ENCODE measurements at regions not wholly inside any gene's neighbourhood (a gene's known extent, or its start where the extent isn't known, plus 50 kb on each side); places are given as distances from the start of the nearest gene placed in this dataset.

DNA sequence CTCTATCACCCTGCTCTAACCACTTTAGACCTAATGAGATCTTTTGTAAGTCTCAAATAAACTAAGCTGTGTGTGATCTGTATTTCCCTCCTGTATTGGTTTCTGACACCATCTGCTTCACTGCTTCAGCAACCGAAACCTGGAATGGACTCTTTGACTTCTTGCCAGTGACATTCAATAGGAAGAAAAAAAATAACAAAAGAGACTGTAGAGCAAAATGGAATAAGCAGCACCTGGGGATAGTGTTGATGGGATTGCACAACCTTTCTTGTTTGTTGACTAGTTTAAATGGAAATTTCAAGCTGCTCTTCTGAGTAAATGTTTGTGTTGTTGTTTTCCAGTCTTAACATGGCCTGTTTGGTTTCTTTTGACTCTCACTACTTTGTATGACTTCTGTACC, 888.6 kb upstream of the SEL1L start:
- ATAC-seq, result no peak
- H3K4me1 Mint-ChIP-seq (ENCODE audit: low read depth), result no peaks in the 10 kb centered on the region
- no peaks in the 10 kb centered on the region for H3K27me3 Mint-ChIP-seq (ENCODE audit: low read depth)
- DNase-seq, result no peak
- no peaks in the 10 kb centered on the region for H3K36me3 Mint-ChIP-seq (ENCODE audit: insufficient read depth)
- H3K9me3 Mint-ChIP-seq, result peaks cover 15% of the 10 kb centered on the region
- H3K4me3 Mint-ChIP-seq, result no peak overlapping the region

DNA sequence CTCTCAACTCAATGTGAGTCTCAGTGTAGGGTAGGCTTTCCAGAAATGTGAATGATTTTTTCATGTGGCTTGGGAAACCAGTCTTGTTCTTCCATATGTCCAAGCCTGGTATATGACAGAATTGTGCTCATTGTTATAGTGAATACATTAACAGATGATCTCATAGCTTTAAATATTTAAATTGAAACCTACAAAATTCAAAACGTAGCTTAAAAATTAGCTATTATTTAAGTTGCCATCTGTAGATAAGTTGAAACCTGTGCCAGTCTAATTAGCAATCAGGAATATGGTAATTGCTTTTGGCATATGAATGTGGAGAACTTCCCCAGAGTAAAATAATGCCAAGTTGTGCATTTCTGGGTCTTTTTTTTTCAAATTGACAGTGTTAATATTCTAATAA, 891.6 kb upstream of the SEL1L start:
- H3K4me1 Mint-ChIP-seq (ENCODE audit: low read depth), result no peaks in the 10 kb centered on the region
- DNase-seq, result no peak
- peaks cover 3% of the 10 kb centered on the region for H3K9me3 Mint-ChIP-seq
- no peaks in the 10 kb centered on the region for H3K27me3 Mint-ChIP-seq (ENCODE audit: low read depth)
- no peaks in the 10 kb centered on the region for H3K36me3 Mint-ChIP-seq (ENCODE audit: insufficient read depth)
- no peak for ATAC-seq
- H3K4me3 Mint-ChIP-seq, result no peak overlapping the region

DNA sequence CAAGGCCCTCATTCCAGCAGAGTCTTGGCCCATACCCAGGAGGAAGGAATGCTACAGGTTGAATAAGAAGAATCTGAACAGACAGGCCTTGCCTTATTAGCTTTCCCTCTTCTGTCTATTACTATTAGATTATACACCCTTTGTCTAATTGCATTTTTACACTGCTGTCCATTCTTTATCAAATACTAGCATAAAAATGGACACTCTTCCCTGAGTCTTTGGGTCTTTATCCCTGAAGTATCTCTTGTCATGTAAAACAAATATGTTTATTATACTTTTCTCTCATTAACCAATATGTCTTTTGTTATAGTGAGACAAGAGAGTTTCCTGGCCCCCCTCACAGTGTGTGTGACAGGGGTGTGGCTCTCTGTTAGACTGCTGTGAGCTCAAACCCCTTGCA, 897.4 kb upstream of the SEL1L start:
- no peak for ATAC-seq
- Mint-ChIP-seq H3K9me3 (peaks cover 10% of the 10 kb centered on the region), H3K36me3 (ENCODE audit: insufficient read depth) (no peaks in the 10 kb centered on the region), H3K4me1 (ENCODE audit: low read depth) (no peaks in the 10 kb centered on the region), H3K4me3 (no peak overlapping the region), H3K27me3 (ENCODE audit: low read depth) (no peaks in the 10 kb centered on the region)
- DNase-seq, result no peak

DNA sequence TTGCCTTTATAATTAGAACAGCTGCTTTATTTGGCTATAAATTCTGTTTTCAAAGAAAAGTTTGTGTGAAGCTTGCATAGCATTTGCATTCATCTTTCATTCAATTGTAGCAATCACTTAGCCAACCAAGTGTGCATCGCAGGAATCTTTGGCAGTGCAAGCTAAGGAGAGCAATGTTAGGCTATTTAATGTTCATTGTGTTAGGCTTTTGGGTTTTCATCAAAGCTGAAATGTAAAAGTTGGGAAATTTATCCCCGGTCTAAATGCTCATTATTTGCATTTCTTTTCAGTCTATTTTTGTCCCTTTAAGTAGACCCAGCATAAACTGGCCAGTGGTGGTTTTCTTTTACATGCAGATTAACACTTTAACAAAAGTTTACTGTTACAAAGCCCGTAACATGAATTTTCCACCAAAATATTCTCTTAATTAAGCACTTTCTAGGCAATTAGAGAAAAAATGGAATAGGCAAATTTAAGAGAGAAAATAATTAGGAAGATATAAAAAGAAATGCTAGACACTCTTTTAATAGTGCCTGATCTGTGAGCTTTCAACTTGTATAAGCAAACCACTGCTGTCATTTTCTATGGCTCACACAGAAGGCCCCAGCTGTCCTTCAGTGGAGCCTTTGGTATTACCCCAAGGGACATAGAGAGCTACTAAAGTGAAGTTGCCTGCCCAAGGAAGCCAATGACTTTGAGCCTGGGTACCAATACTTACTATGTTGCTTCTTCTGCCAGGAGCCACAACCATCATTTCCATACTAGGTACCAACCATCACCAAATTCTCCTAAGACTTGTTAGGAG, 898.9 kb upstream of the SEL1L start:
- ATAC-seq (no peak), DNase-seq (no peak)
- H3K4me3 Mint-ChIP-seq, result no peak overlapping the region
- no peaks in the 10 kb centered on the region for H3K27me3 Mint-ChIP-seq (ENCODE audit: low read depth)
- peaks cover 8% of the 10 kb centered on the region for H3K9me3 Mint-ChIP-seq
- no peaks in the 10 kb centered on the region for H3K4me1 Mint-ChIP-seq (ENCODE audit: low read depth)
- H3K36me3 Mint-ChIP-seq (ENCODE audit: insufficient read depth), result no peaks in the 10 kb centered on the region

DNA sequence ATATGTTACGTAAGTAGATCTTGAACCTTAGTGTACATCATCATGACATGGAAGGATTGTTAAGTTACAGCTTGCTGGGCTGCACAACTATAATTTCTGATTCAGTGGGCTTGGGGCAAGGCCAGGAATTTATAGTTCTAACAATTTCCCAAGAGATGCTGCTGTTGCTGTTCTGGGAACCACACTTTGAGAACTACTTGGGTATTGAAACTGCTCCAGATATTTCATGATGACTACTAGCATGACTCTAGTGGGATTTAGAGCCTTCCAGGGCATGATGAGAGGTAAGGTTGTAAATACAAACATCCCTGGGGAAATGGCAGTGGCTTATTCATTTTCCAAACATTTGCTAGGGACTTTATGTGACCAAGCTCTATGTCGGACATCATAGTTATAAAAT, 904.8 kb upstream of the SEL1L start:
- H3K4me1 Mint-ChIP-seq (ENCODE audit: low read depth), result no peaks in the 10 kb centered on the region

DNA sequence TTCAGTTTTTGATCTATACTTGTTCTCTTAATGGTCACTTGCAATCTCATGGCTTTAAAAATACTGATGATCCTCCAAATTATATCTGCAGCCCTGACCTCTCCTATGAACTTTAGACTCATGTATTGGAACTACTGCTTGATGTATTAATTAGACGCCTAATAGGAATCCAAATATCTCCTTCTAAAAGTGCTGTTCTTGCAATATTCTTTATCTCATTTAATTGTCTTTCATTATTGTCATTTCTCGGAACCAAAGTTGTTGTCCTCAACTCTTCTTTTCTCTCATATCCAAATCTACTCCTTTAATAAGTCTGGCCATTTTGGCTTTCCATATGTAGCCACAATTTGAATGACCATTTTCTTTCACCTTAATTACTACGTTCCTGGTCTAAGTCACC, 907.6 kb upstream of the SEL1L start:
- H3K27me3 Mint-ChIP-seq (ENCODE audit: low read depth), result no peaks in the 10 kb centered on the region
- no peaks in the 10 kb centered on the region for H3K36me3 Mint-ChIP-seq (ENCODE audit: insufficient read depth)
- H3K9me3 Mint-ChIP-seq, result peaks cover 14% of the 10 kb centered on the region
- ATAC-seq (no peak), DNase-seq (no peak)
- H3K4me1 Mint-ChIP-seq (ENCODE audit: low read depth), result no peaks in the 10 kb centered on the region
- H3K4me3 Mint-ChIP-seq, result no peak overlapping the region

More for the DNA sequence above, 904.8 kb upstream of the SEL1L start:
- no peaks in the 10 kb centered on the region for H3K36me3 Mint-ChIP-seq (ENCODE audit: insufficient read depth)
- no peak overlapping the region for H3K4me3 Mint-ChIP-seq
- H3K27me3 Mint-ChIP-seq (ENCODE audit: low read depth), result no peaks in the 10 kb centered on the region
- peaks cover 22% of the 10 kb centered on the region for H3K9me3 Mint-ChIP-seq
- no peak for ATAC-seq
- no peak for DNase-seq

DNA sequence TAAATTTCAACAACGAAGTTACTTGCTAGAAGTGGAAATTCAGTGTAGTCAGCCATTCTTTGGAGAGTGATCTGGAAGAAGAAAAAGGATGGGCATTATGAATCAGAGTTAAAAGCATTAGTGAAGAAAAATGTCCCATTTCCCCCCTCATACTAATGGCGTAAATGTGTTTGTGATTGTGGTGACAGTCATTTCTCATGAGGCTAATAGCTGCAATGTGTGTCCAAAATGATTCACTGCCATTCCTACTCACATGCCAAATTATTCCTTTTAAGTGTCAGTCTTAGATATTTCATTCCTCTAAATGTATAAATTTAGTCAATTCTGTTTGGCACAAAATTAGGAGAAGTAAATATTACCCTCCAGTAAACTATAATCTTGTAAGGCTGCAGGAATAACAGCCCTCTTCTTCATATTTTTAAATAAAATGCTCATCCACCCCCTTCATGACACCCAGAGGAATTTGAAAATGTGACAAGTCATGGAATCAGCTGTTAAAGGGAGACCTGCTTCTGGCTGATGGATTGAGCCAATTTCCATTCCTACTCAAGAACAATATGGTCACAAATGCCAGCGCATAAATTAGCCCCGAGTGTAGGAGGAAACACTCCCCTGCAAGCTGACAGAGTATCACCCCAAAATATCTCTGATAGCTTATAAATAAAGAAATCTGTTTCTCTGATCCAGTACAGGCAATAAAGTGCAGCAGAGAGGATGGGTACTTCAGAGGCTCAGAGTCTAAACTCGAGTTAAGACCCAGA, 912.3 kb upstream of the SEL1L start:
- Mint-ChIP-seq H3K36me3 (ENCODE audit: insufficient read depth) (no peaks in the 10 kb centered on the region), H3K9me3 (peaks cover 10% of the 10 kb centered on the region), H3K4me1 (ENCODE audit: low read depth) (no peaks in the 10 kb centered on the region), H3K4me3 (no peak overlapping the region), H3K27me3 (ENCODE audit: low read depth) (no peaks in the 10 kb centered on the region)
- ATAC-seq, result no peak
- no peak for DNase-seq

DNA sequence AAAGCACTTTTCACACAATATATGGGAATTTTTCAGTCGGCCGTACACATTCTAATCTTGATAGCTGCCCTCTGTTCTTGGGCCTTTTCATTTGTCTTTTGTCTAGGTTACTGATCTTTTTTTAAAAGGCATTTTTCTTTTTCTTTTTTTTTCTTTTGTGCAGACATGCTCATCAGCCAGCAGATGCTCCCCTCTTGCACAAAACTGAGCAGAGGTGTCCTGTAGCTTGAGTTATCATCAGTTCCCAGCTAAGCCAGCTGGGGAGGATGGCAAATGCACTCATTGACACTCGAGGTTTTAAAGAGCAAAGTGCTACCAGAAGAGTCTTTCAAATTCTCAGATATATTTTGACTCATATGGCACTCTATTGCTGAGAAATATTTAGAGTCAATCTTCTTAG, 913.9 kb upstream of the SEL1L start:
- Mint-ChIP-seq H3K27me3 (ENCODE audit: low read depth) (no peaks in the 10 kb centered on the region), H3K9me3 (peaks cover 8% of the 10 kb centered on the region), H3K4me1 (ENCODE audit: low read depth) (no peaks in the 10 kb centered on the region), H3K4me3 (no peak overlapping the region), H3K36me3 (ENCODE audit: insufficient read depth) (no peaks in the 10 kb centered on the region)
- no peak for DNase-seq
- no peak for ATAC-seq

DNA sequence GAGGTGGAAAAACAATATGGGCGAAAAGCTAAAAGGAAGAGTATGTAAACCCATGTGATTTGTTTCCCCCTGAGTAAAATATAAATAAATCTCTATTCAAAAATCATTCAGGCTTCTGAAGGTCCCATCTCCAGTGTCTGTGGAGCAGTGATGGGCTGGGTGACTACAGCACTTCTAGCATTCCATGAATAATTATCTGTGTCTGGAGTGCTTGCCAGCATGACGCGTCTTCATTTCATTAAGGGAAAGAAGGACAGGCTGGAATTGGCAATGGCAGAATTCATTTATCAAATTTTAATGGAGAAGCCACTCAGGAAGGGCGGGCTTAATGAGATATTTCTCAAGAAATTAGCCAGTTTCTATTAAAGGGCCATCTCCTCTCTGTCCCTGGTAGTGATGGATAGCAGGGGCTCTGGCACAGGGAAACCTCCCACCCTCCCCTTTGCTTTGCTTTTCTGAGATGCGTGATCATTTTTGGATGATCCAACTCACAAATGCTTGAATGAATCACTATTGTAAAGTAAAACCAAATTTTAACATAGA, 916.3 kb upstream of the SEL1L start:
- Mint-ChIP-seq H3K27me3 (ENCODE audit: low read depth) (no peaks in the 10 kb centered on the region), H3K4me1 (ENCODE audit: low read depth) (no peaks in the 10 kb centered on the region), H3K4me3 (no peak overlapping the region), H3K9me3 (peaks cover 15% of the 10 kb centered on the region), H3K36me3 (ENCODE audit: insufficient read depth) (no peaks in the 10 kb centered on the region)
- ATAC-seq (no peak), DNase-seq (no peak)

DNA sequence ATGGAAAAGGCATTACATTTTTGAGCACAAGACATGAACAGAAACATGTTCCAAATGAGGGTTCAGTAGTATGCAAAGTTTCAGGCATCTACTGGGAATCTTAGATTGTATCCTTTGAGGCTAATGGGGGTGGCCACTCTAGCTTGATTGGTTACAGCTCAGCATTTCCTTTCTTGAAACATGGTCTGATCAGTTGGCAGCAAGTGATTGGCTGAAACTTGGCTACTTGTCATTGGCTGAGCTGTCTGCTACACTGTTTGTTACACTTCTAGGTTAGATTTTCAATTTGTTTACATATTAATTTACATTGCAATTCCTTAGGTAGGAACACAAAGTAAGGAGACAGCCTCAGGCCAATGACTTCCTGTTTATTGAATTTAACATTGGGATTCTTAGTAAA, 918.0 kb upstream of the SEL1L start:
- ATAC-seq (no peak), DNase-seq (no peak)
- Mint-ChIP-seq H3K27me3 (ENCODE audit: low read depth) (no peaks in the 10 kb centered on the region), H3K4me1 (ENCODE audit: low read depth) (no peaks in the 10 kb centered on the region), H3K9me3 (peaks cover 19% of the 10 kb centered on the region), H3K4me3 (no peak overlapping the region), H3K36me3 (ENCODE audit: insufficient read depth) (no peaks in the 10 kb centered on the region)

DNA sequence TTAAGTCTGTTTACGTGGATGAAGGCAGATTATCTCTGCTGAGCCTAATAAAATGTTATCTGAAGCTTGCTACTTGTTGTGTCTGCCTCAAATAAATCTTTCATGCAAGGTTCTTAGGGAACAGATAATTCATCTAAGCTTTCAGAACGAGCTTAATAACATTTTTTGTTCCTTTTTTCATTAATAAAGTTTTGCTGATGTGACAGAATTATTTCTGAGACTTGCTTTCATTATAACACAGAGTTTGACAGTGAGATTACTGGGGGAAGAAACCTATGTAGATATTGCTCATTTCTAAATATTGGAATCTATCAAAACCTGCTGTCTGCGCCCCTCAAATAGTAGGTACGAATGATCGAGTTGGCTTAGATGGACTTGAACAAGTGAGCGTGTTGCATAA, 948.7 kb upstream of the SEL1L start:
- Mint-ChIP-seq H3K9me3 (peaks cover 12% of the 10 kb centered on the region), H3K27me3 (ENCODE audit: low read depth) (no peaks in the 10 kb centered on the region), H3K4me1 (ENCODE audit: low read depth) (no peaks in the 10 kb centered on the region), H3K4me3 (no peak overlapping the region), H3K36me3 (ENCODE audit: insufficient read depth) (no peaks in the 10 kb centered on the region)
- no peak for DNase-seq
- ATAC-seq, result no peak

DNA sequence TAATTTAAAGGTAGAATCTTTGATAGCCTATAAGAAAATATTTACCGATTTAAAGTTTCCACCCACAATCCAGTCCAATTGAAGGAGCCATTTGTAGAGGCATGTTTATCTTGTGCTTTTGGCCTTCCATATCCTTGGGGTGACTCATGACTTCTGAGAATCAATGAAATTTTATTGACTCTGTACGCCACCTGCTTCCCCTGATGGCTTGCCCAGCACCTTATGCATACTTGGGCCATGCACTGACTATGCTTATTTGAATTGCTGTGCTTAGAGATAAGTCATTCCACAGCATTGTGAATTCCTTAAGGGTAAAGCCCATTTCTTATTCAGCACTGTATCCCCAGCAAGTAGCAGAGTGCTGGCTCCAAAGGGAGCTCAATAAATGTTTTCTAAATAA, 954.8 kb upstream of the SEL1L start:
- Mint-ChIP-seq H3K9me3 (peaks cover 8% of the 10 kb centered on the region), H3K36me3 (ENCODE audit: insufficient read depth) (no peaks in the 10 kb centered on the region), H3K4me1 (ENCODE audit: low read depth) (no peaks in the 10 kb centered on the region), H3K27me3 (ENCODE audit: low read depth) (no peaks in the 10 kb centered on the region), H3K4me3 (no peak overlapping the region)
- ATAC-seq, result no peak
- DNase-seq, result no peak

DNA sequence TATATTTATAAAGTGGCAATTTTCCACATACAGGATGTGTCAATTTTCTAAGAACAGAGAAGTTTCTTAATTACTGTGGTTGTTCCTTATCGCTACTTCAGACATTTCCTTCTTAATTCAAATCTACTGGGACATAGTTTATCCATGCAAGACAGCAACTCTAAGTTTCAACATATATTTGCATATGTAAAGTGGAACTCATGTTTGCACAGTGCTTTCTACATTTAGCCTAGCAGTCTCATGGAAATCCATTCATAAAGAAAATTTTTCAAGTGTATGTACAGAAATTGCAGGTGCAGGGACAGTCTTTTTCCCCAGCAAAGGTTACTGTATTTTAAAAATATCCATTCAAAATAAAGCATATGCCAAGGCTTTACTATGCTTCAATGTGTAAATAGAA, 956.7 kb upstream of the SEL1L start:
- DNase-seq (no peak), ATAC-seq (no peak)
- peaks cover 8% of the 10 kb centered on the region for H3K9me3 Mint-ChIP-seq
- no peaks in the 10 kb centered on the region for H3K36me3 Mint-ChIP-seq (ENCODE audit: insufficient read depth)
- no peaks in the 10 kb centered on the region for H3K4me1 Mint-ChIP-seq (ENCODE audit: low read depth)
- H3K4me3 Mint-ChIP-seq, result no peak overlapping the region
- H3K27me3 Mint-ChIP-seq (ENCODE audit: low read depth), result no peaks in the 10 kb centered on the region

DNA sequence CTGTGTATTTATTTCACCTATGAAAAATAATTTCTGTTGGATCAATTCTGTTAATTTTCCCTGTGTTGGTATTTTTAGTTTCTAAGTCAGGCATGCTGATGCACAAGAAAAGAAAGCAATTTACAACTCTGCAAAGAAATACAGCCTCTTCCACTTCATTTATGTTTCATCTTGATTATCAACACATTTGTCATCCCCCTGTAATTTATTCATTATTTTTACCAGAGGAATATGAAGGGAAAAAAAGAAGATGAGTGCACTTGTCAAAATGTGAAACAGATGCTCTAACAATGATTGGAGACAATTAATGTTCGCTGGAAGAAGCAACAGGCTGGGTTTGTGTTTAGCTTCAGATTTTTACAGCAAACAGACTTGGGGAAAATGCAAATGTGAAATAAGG, 958.5 kb upstream of the SEL1L start:
- H3K36me3 Mint-ChIP-seq (ENCODE audit: insufficient read depth), result no peaks in the 10 kb centered on the region
- H3K4me3 Mint-ChIP-seq, result no peak overlapping the region
- ATAC-seq, result no peak
- H3K9me3 Mint-ChIP-seq, result peaks cover 8% of the 10 kb centered on the region
- DNase-seq, result no peak
- no peaks in the 10 kb centered on the region for H3K4me1 Mint-ChIP-seq (ENCODE audit: low read depth)
- no peaks in the 10 kb centered on the region for H3K27me3 Mint-ChIP-seq (ENCODE audit: low read depth)

DNA sequence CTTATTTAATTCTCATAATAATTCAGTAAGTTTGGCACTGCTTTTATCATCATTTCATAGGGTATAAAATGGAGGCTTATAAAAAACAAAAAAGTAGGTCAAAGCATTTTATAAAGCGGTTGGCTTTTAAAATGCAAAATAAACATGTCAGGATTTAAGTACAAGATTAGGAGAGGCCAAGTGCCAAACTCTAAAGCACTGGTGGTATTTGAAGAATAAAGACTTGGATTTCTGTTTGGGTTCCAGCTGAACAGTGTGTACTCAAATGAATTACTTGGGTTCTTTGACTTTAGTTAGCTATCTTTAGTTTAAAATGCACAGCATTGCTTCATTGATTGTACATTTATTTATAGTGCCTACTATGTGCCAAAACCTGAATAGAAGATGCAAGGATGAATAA, 966.6 kb upstream of the SEL1L start:
- no peak for DNase-seq
- peaks cover 7% of the 10 kb centered on the region for H3K9me3 Mint-ChIP-seq
- H3K4me3 Mint-ChIP-seq, result no peak overlapping the region
- ATAC-seq, result no peak
- no peaks in the 10 kb centered on the region for H3K27me3 Mint-ChIP-seq (ENCODE audit: low read depth)
- H3K4me1 Mint-ChIP-seq (ENCODE audit: low read depth), result no peaks in the 10 kb centered on the region
- no peaks in the 10 kb centered on the region for H3K36me3 Mint-ChIP-seq (ENCODE audit: insufficient read depth)
